ENCODE measurements at regions not wholly inside any gene's neighbourhood (a gene's known extent, or its start where the extent isn't known, plus 50 kb on each side); places are given as distances from the start of the nearest gene placed in this dataset.

- Mint-ChIP-seq H3K27me3 (peaks cover 0 to 35% (median 10%) of the 10 kb centered on the region in 5 donors), H3K27ac (no peak overlapping the region), H3K4me3 (no peak overlapping the region), H3K9me3 (peaks cover 0 to 8% (median 3%) of the 10 kb centered on the region in 11 donors), H3K4me1 (peaks cover 0 to 6% (median 0%) of the 10 kb centered on the region in 7 donors), H3K36me3 (no peaks in the 10 kb centered on the region)
- ATAC-seq = no peak
- Histone ChIP-seq H3K4me3 (ENCODE audit: low read length) (no peak overlapping the region), H3K27ac (ENCODE audit: low read depth, low read length) (no peak overlapping the region), H3K36me3 (ENCODE audit: control insufficient read depth in 2 of 3, insufficient read depth in 3 of 3, low read length in 3 of 3) (no peaks in the 10 kb centered on the region), H3K9me3 (ENCODE audit: control insufficient read depth in 2 of 3, low read length in 3 of 3) (no peaks in the 10 kb centered on the region), H3K27me3 (ENCODE audit: control insufficient read depth in 2 of 2, insufficient read depth in 2 of 2, low read length in 2 of 2) (no peaks in the 10 kb centered on the region), H3K4me1 (ENCODE audit: control insufficient read depth in 2 of 2, insufficient read depth in 2 of 2, low read length in 2 of 2) (no peaks in the 10 kb centered on the region)
- intact Hi-C loops (cut with micrococcal nuclease) = no loop called here
- POLR2A ChIA-PET = no interaction called here
- CTCF ChIA-PET = no interaction called here
- DNase-seq = no peak
These were observed 62.3 kb upstream of the CTBP2 start for GRCh38 chr10:125222515-125223308.

GRCh38 chr10:125221716-125222115, 61.4 kb upstream of the CTBP2 start:
- Histone ChIP-seq H3K27me3 (ENCODE audit: control insufficient read depth in 2 of 2, insufficient read depth in 2 of 2, low read length in 2 of 2) (no peaks in the 10 kb centered on the region), H3K4me1 (ENCODE audit: control insufficient read depth in 2 of 2, insufficient read depth in 2 of 2, low read length in 2 of 2) (no peaks in the 10 kb centered on the region), H3K4me3 (ENCODE audit: low read length) (no peak overlapping the region), H3K36me3 (ENCODE audit: control insufficient read depth in 2 of 3, insufficient read depth in 3 of 3, low read length in 3 of 3) (no peaks in the 10 kb centered on the region), H3K27ac (ENCODE audit: low read depth, low read length) (no peak overlapping the region), H3K9me3 (ENCODE audit: control insufficient read depth in 2 of 3, low read length in 3 of 3) (no peaks in the 10 kb centered on the region)
- POLR2A ChIA-PET = no interaction called here
- CTCF ChIA-PET = no interaction called here
- DNase-seq (no peak), ATAC-seq (peak; percentile 26)
- H3K9me3 Mint-ChIP-seq = peaks cover 0 to 4% (median 2%) of the 10 kb centered on the region in 11 donors
- H3K27me3 Mint-ChIP-seq = peaks cover 0 to 35% (median 10%) of the 10 kb centered on the region in 5 donors
- H3K36me3 Mint-ChIP-seq = no peaks in the 10 kb centered on the region
- no peak overlapping the region for H3K4me3 Mint-ChIP-seq
- peaks cover 0 to 6% (median 0%) of the 10 kb centered on the region in 7 donors for H3K4me1 Mint-ChIP-seq
- H3K27ac Mint-ChIP-seq = no peak overlapping the region
- intact Hi-C loops (cut with micrococcal nuclease) = no loop called here

GRCh38 chr10:125219776-125220175, 59.4 kb upstream of the CTBP2 start:
- peaks cover 0 to 35% (median 10%) of the 10 kb centered on the region in 5 donors for H3K27me3 Mint-ChIP-seq
- no peak overlapping the region for H3K27ac Mint-ChIP-seq
- peaks cover 0 to 6% (median 0%) of the 10 kb centered on the region in 7 donors for H3K4me1 Mint-ChIP-seq
- H3K36me3 Mint-ChIP-seq = no peaks in the 10 kb centered on the region
- Histone ChIP-seq H3K36me3 (ENCODE audit: control insufficient read depth in 2 of 3, insufficient read depth in 3 of 3, low read length in 3 of 3) (no peaks in the 10 kb centered on the region), H3K4me3 (ENCODE audit: low read length) (no peak overlapping the region), H3K4me1 (ENCODE audit: control insufficient read depth in 2 of 2, insufficient read depth in 2 of 2, low read length in 2 of 2) (no peaks in the 10 kb centered on the region), H3K27me3 (ENCODE audit: control insufficient read depth in 2 of 2, insufficient read depth in 2 of 2, low read length in 2 of 2) (no peaks in the 10 kb centered on the region), H3K9me3 (ENCODE audit: control insufficient read depth in 2 of 3, low read length in 3 of 3) (no peaks in the 10 kb centered on the region), H3K27ac (ENCODE audit: low read depth, low read length) (no peak overlapping the region)
- POLR2A ChIA-PET = no interaction called here
- CTCF ChIA-PET = no interaction called here
- intact Hi-C loops (cut with micrococcal nuclease) = no loop called here
- DNase-seq (no peak), ATAC-seq (no peak)
- no peak overlapping the region for H3K4me3 Mint-ChIP-seq
- H3K9me3 Mint-ChIP-seq = peaks cover 0 to 4% (median 0%) of the 10 kb centered on the region in 11 donors

- Histone ChIP-seq H3K9me3 (ENCODE audit: control insufficient read depth in 2 of 3, low read length in 3 of 3) (no peaks in the 10 kb centered on the region), H3K27ac (ENCODE audit: low read depth, low read length) (no peak overlapping the region), H3K4me3 (ENCODE audit: low read length) (no peak overlapping the region), H3K4me1 (ENCODE audit: control insufficient read depth in 2 of 2, insufficient read depth in 2 of 2, low read length in 2 of 2) (no peaks in the 10 kb centered on the region), H3K36me3 (ENCODE audit: control insufficient read depth in 2 of 3, insufficient read depth in 3 of 3, low read length in 3 of 3) (no peaks in the 10 kb centered on the region), H3K27me3 (ENCODE audit: control insufficient read depth in 2 of 2, insufficient read depth in 2 of 2, low read length in 2 of 2) (no peaks in the 10 kb centered on the region)
- Mint-ChIP-seq H3K36me3 (no peaks in the 10 kb centered on the region), H3K27ac (no peak overlapping the region), H3K9me3 (peaks cover 0 to 4% (median 0%) of the 10 kb centered on the region in 11 donors), H3K27me3 (peaks cover 0 to 30% (median 10%) of the 10 kb centered on the region in 5 donors), H3K4me1 (peaks cover 0 to 6% (median 0%) of the 10 kb centered on the region in 7 donors), H3K4me3 (no peak overlapping the region)
- CTCF ChIA-PET = no interaction called here
- POLR2A ChIA-PET = no interaction called here
- DNase-seq (no peak), ATAC-seq (no peak)
- intact Hi-C loops (cut with micrococcal nuclease) = no loop called here
These were observed 58.6 kb upstream of the CTBP2 start for GRCh38 chr10:125218967-125219366.

GRCh38 chr10:125217990-125218675, 57.8 kb upstream of the CTBP2 start:
- POLR2A ChIA-PET = no interaction called here

GRCh38 chr10:125216861-125217260, 56.5 kb upstream of the CTBP2 start:
- ChIA-PET CTCF (no interaction called here), POLR2A (no interaction called here)
- H3K9me3 Mint-ChIP-seq = peaks cover 0 to 4% (median 0%) of the 10 kb centered on the region in 11 donors
- no peak overlapping the region for H3K27ac Mint-ChIP-seq
- no peaks in the 10 kb centered on the region for H3K36me3 ChIP-seq (ENCODE audit: control insufficient read depth in 2 of 3, insufficient read depth in 3 of 3, low read length in 3 of 3)
- H3K4me3 Mint-ChIP-seq = no peak overlapping the region
- H3K4me3 ChIP-seq (ENCODE audit: low read length) = no peak overlapping the region
- H3K4me1 ChIP-seq (ENCODE audit: control insufficient read depth in 2 of 2, insufficient read depth in 2 of 2, low read length in 2 of 2) = no peaks in the 10 kb centered on the region
- peaks cover 0 to 5% (median 0%) of the 10 kb centered on the region in 7 donors for H3K4me1 Mint-ChIP-seq
- no peaks in the 10 kb centered on the region for H3K9me3 ChIP-seq (ENCODE audit: control insufficient read depth in 2 of 3, low read length in 3 of 3)
- no peak overlapping the region for H3K27ac ChIP-seq (ENCODE audit: low read depth, low read length)
- no peaks in the 10 kb centered on the region for H3K27me3 ChIP-seq (ENCODE audit: control insufficient read depth in 2 of 2, insufficient read depth in 2 of 2, low read length in 2 of 2)
- no peaks in the 10 kb centered on the region for H3K36me3 Mint-ChIP-seq
- intact Hi-C loops (cut with micrococcal nuclease) = no loop called here
- ATAC-seq (no peak), DNase-seq (no peak)
- peaks cover 0 to 31% (median 10%) of the 10 kb centered on the region in 5 donors for H3K27me3 Mint-ChIP-seq

More at GRCh38 chr10:125217990-125218675, 57.8 kb upstream of the CTBP2 start:
- no peak for DNase-seq
- H3K4me1 ChIP-seq (ENCODE audit: control insufficient read depth in 2 of 2, insufficient read depth in 2 of 2, low read length in 2 of 2) = no peaks in the 10 kb centered on the region
- no peaks in the 10 kb centered on the region for H3K9me3 ChIP-seq (ENCODE audit: control insufficient read depth in 2 of 3, low read length in 3 of 3)
- Mint-ChIP-seq H3K4me1 (peaks cover 0 to 6% (median 0%) of the 10 kb centered on the region in 7 donors), H3K27ac (no peak overlapping the region), H3K27me3 (peaks cover 0 to 33% (median 9%) of the 10 kb centered on the region in 5 donors), H3K9me3 (peaks cover 0 to 4% (median 0%) of the 10 kb centered on the region in 11 donors), H3K36me3 (no peaks in the 10 kb centered on the region), H3K4me3 (no peak overlapping the region)
- no peak overlapping the region for H3K4me3 ChIP-seq (ENCODE audit: low read length)
- intact Hi-C loops (cut with micrococcal nuclease) = no loop called here
- no peaks in the 10 kb centered on the region for H3K27me3 ChIP-seq (ENCODE audit: control insufficient read depth in 2 of 2, insufficient read depth in 2 of 2, low read length in 2 of 2)
- no peak for ATAC-seq
- no peak overlapping the region for H3K27ac ChIP-seq (ENCODE audit: low read depth, low read length)
- H3K36me3 ChIP-seq (ENCODE audit: control insufficient read depth in 2 of 3, insufficient read depth in 3 of 3, low read length in 3 of 3) = no peaks in the 10 kb centered on the region
- CTCF ChIA-PET = no interaction called here
